H1 (cell line): ENCODE measurements at regions not wholly inside any gene's neighbourhood (a gene's known extent, or its start where the extent isn't known, plus 50 kb on each side); places are given as distances from the start of the nearest gene placed in this dataset.
A peak's percentile ranks its signal among the peaks of the same experiment; 100 is the strongest.

ENCODE experiments used
- CTCF ChIA-PET: fragments of 300-600 bp; sonication (Branson Sonifier 250); formaldehyde crosslinking; loops from one replicate; lab custom pipeline; 2021; ENCODE audit not compliant: partially characterized antibody; lab: Charles Lee
- POLR2A ChIA-PET: fragments of 300-600 bp; sonication (Branson Sonifier 250); formaldehyde crosslinking; loops from one replicate; lab custom pipeline; 2021; ENCODE audit warnings: inconsistent platforms; ENCODE audit not compliant: partially characterized antibody; lab: Charles Lee
- DNase-seq, 2 experiments: peaks; one replicate each; pipeline versions ENCODE4 v3.0.0 to v3.0.0-alpha.2; 2010 to 2022; ENCODE audit warnings: low spot score in 2 of 2, low read depth in 1 of 2, mixed read lengths in 1 of 2
- FAIRE-seq: peaks from 2 replicates; lab custom pipeline; 2011; peaks lifted over from hg19 to GRCh38; lab: Jason Lieb, UNC
- H2AFZ ChIP-seq: 2 replicates; pipeline ENCODE4 v1.8.1; 2012; ENCODE audit warnings: low read length, inconsistent platforms
- H2AK5ac ChIP-seq: 2 replicates; pipeline ENCODE4 v1.6.1; 2013; ENCODE audit warnings: low read depth, low read length
- H2BK120ac ChIP-seq: replicated peaks from 2 replicates; pipeline ENCODE3; 2013; ENCODE audit warnings: low read depth, low read length, inconsistent platforms
- H2BK12ac ChIP-seq: 2 replicates; pipeline ENCODE4 v1.6.1; 2013; ENCODE audit warnings: low read depth, low read length
- H2BK15ac ChIP-seq: 2 replicates; pipeline ENCODE4 v1.6.1; 2013; ENCODE audit warnings: low read length
- H2BK20ac ChIP-seq: 2 replicates; pipeline ENCODE4 v1.6.1; 2013; ENCODE audit warnings: low read length
- H2BK5ac ChIP-seq: 2 replicates; pipeline ENCODE4 v1.6.1; 2013; ENCODE audit warnings: low read depth, low read length
- H3K14ac ChIP-seq: 2 replicates; pipeline ENCODE4 v1.6.1; 2013; ENCODE audit warnings: inconsistent platforms; ENCODE audit not compliant: insufficient read length
- H3K18ac ChIP-seq: 2 replicates; pipeline ENCODE4 v1.6.1; 2013; ENCODE audit warnings: low read length; ENCODE audit errors: extremely low read depth
- H3K23ac ChIP-seq: 2 replicates; pipeline ENCODE4 v1.6.1; 2013; ENCODE audit warnings: inconsistent platforms; ENCODE audit not compliant: insufficient read length
- H3K23me2 ChIP-seq: 2 replicates; pipeline ENCODE4 v1.6.1; 2013; ENCODE audit warnings: low read depth, low read length
- H3K27ac ChIP-seq: 2 replicates; pipeline ENCODE4 v1.6.1; 2011; ENCODE audit warnings: low read depth, low read length, inconsistent platforms
- H3K27me3 ChIP-seq, 4 experiments: replicated peaks in 1 of 4; 1 replicate in 1 of 4; 2 replicates in 3 of 4; pipeline versions ENCODE4 v1.6.1 to v1.8.1; 2011 to 2013; ENCODE audit warnings: low read length in 3 of 4, mild to moderate bottlenecking in 3 of 4, inconsistent platforms in 2 of 4, mixed read lengths in 2 of 4, moderate library complexity in 1 of 4; ENCODE audit not compliant: control insufficient read depth in 3 of 4, insufficient read depth in 3 of 4; ENCODE audit errors: extremely low read depth in 1 of 4
- H3K36me3 ChIP-seq, 4 experiments: 2 replicates each; pipeline versions ENCODE4 v1.6.1 to v1.8.1; 2011 to 2013; ENCODE audit warnings: mild to moderate bottlenecking in 4 of 4, low read length in 3 of 4, moderate library complexity in 2 of 4, control low read depth in 1 of 4, inconsistent platforms in 1 of 4; ENCODE audit not compliant: insufficient read depth in 4 of 4, control insufficient read depth in 2 of 4
- H3K4ac ChIP-seq: replicated peaks from 2 replicates; pipeline ENCODE3; 2013; ENCODE audit warnings: low read length, low read depth, mixed read lengths, inconsistent platforms; ENCODE audit not compliant: insufficient read length
- H3K4me1 ChIP-seq, 4 experiments: replicated peaks in 1 of 4; 1 replicate in 1 of 4; 2 replicates in 3 of 4; pipeline versions ENCODE4 v1.6.1 to v1.8.1; 2011 to 2013; ENCODE audit warnings: low read length in 3 of 4, inconsistent platforms in 2 of 4, mixed read lengths in 1 of 4; ENCODE audit not compliant: insufficient read depth in 4 of 4, control insufficient read depth in 3 of 4
- H3K4me2 ChIP-seq, 2 experiments: 2 replicates each; pipeline versions ENCODE4 v1.6.1 to v1.8.1; 2011 to 2013; ENCODE audit warnings: low read depth in 2 of 2, low read length in 2 of 2, control low read depth in 1 of 2, inconsistent platforms in 1 of 2, mild to moderate bottlenecking in 1 of 2; ENCODE audit not compliant: insufficient read depth in 1 of 2
- H3K4me3 ChIP-seq, 4 experiments: fragments of 200-600, 300-600 bp in 1 of 4; sonication (generic), shearing (Covaris generic), sonication (Bioruptor Twin) in 1 of 4; 2 replicates each; pipeline versions ENCODE4 v1.5.1 to v1.8.1; 2011 to 2016; ENCODE audit warnings: low read length in 4 of 4, low read depth in 3 of 4, control low read depth in 2 of 4, inconsistent platforms in 2 of 4, mild to moderate bottlenecking in 2 of 4, mixed read lengths in 1 of 4, moderate library complexity in 1 of 4; ENCODE audit not compliant: insufficient read depth in 2 of 4; ENCODE audit errors: extremely low read depth in 1 of 4
- H3K56ac ChIP-seq: replicated peaks from 2 replicates; pipeline ENCODE3; 2013; ENCODE audit warnings: low read depth, mild to moderate bottlenecking, mixed read lengths, low read length, inconsistent platforms; ENCODE audit not compliant: insufficient read length
- H3K79me1 ChIP-seq: 2 replicates; pipeline ENCODE4 v1.6.1; 2013; ENCODE audit warnings: low read depth, low read length, control low read depth
- H3K79me2 ChIP-seq, 2 experiments: 2 replicates each; pipeline versions ENCODE4 v1.6.1 to v1.8.1; 2012 to 2013; ENCODE audit warnings: low read length in 2 of 2, mild to moderate bottlenecking in 2 of 2, inconsistent platforms in 1 of 2; ENCODE audit not compliant: insufficient read depth in 2 of 2, control insufficient read depth in 1 of 2
- H3K9ac ChIP-seq, 4 experiments: replicated peaks in 1 of 4; 1 replicate in 1 of 4; 2 replicates in 3 of 4; pipeline versions ENCODE4 v1.6.1 to v1.8.1; 2011 to 2013; ENCODE audit warnings: low read depth in 3 of 4, low read length in 3 of 4, control low read depth in 2 of 4, mild to moderate bottlenecking in 2 of 4, moderate library complexity in 2 of 4, inconsistent platforms in 1 of 4; ENCODE audit errors: extremely low read depth in 1 of 4
- H3K9me3 ChIP-seq, 2 experiments: 2 replicates each; pipeline versions ENCODE4 v1.6.1 to v1.8.1; 2012 to 2013; ENCODE audit warnings: mild to moderate bottlenecking in 2 of 2, moderate library complexity in 2 of 2, control low read depth in 1 of 2, inconsistent platforms in 1 of 2, low read depth in 1 of 2, low read length in 1 of 2, mixed read lengths in 1 of 2; ENCODE audit not compliant: insufficient read depth in 2 of 2
- H4K20me1 ChIP-seq, 2 experiments: replicated peaks in 1 of 2; 2 replicates each; pipeline versions ENCODE3 to v1.8.1; 2011 to 2013; ENCODE audit warnings: inconsistent platforms in 2 of 2, low read length in 2 of 2, mild to moderate bottlenecking in 1 of 2; ENCODE audit not compliant: insufficient read depth in 2 of 2, control insufficient read depth in 1 of 2
- H4K5ac ChIP-seq: 2 replicates; pipeline ENCODE4 v1.6.1; 2013; ENCODE audit warnings: low read length, low read depth, mixed read lengths, inconsistent platforms; ENCODE audit not compliant: insufficient read length
- H4K8ac ChIP-seq: 2 replicates; pipeline ENCODE4 v1.8.0; 2013; ENCODE audit warnings: mild to moderate bottlenecking, moderate library complexity, low read length, inconsistent platforms; ENCODE audit not compliant: insufficient read depth; ENCODE audit errors: extremely low read depth
- H4K91ac ChIP-seq: replicated peaks from 2 replicates; pipeline ENCODE3; 2013; ENCODE audit warnings: low read length, mixed read lengths, inconsistent platforms; ENCODE audit not compliant: insufficient read length
- SP2 ChIP-seq: IDR thresholded peaks from 2 replicates; pipeline ENCODE4 v1.6.1; 2012; ENCODE audit warnings: mild to moderate bottlenecking, low read length, inconsistent platforms
- SP4 ChIP-seq: IDR thresholded peaks from 2 replicates; pipeline ENCODE4 v1.6.1; 2012; ENCODE audit warnings: low read length, inconsistent platforms
- WGBS, 2 experiments: shearing (Covaris generic) in 1 of 2; methylation state at CpG; one replicate each; pipeline versions ENCODE4 v1.1.6 to v1.1.7; 2013 to 2015; ENCODE audit warnings: low lambda C conversion rate in 2 of 2, mixed read lengths in 2 of 2, inconsistent platforms in 1 of 2, low coverage in 1 of 2, missing lambda C conversion rate in 1 of 2; ENCODE audit not compliant: insufficient replicate concordance in 2 of 2, insufficient coverage in 1 of 2, insufficient read length in 1 of 2; ENCODE audit errors: extremely low coverage in 1 of 2, missing lambda C conversion rate in 1 of 2; 5-methylcytosine and 5-hydroxymethylcytosine counted together

DNA sequence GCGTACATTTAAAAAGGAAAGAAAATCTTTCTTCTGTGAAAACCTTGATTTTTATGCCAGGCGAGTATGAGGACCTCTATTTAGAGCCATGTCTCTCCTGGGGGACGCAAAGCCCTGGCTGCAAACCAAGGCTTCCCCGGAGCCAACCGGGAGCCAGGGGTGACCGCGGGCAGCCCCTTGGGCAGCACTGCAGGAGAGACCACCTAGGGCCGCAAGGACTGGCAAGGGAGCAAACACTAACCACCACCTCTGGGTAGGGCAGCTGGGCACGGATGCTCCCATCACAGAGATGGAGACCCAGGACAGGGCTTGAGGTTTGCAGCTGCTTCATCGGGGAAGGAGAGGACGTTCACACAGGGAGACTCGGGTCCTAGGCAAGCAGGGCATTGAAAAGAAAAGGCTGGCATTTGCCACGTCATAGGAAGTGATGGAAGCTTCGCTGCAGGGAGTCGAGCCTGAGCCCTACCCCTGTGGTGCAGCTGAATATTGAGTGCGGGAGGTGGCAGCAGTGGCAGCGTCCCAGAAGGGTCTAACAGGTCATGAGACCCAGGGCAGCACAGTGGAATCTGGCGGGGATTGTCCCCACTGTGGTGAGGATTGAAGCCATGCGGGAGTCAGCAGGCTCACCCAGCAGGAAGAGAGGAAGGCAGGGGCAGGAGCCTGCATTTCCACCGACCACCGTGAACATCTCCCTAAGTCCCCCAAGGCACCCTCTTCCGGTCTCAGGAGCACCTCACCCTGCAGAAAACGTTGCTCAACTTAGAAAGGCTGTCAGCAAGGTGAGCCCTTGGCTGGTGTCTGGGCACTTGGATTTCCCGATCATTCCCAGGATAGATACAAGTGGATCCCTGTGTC lies 156.2 kb upstream of the CST7 start:
- no peak overlapping the region for H4K91ac ChIP-seq
- no peak overlapping the region for H3K4me2 ChIP-seq
- no peak overlapping the region for H2BK20ac ChIP-seq
- no peaks in the 10 kb centered on the region for H3K9me3 ChIP-seq
- WGBS, 2 experiments: 88% methylated on average over 20 of the region's 24 CpGs; no CpG with 5 or more reads in 1 of the 2 experiments
- no peak overlapping the region for H3K9ac ChIP-seq
- no peak overlapping the region for H2BK15ac ChIP-seq
- TF ChIP-seq SP4: no peak
- no peak for TF ChIP-seq SP2
- H3K36me3 ChIP-seq: no peaks in the 10 kb centered on the region
- ChIA-PET CTCF (interaction anchor here (0.9 to 3.2 kb wide), 3 partner anchors 9 to 138 kb away, joined by 3 to 16 read pairs (median 12); no protein-coding TSS in a partner anchor), POLR2A (no interaction called here)
- no peak overlapping the region for H2BK12ac ChIP-seq
- no peak overlapping the region for H3K56ac ChIP-seq
- no peaks in the 10 kb centered on the region for H3K79me2 ChIP-seq
- H3K79me1 ChIP-seq: no peaks in the 10 kb centered on the region
- H3K23ac ChIP-seq: no peak overlapping the region
- no peak overlapping the region for H2AFZ ChIP-seq
- H4K8ac ChIP-seq: peak overlapping the region; percentile 73; the same call in 1 of the 2 replicates
- peaks cover 0 to 9% (median 5%) of the 10 kb centered on the region in 4 experiments; a peak in 3 of 7 replicates for H3K4me1 ChIP-seq
- H2AK5ac ChIP-seq: no peak overlapping the region
- DNase-seq (no peak), FAIRE-seq (no peak)
- H2BK120ac ChIP-seq: no peak overlapping the region
- H2BK5ac ChIP-seq: no peak overlapping the region
- no peaks in the 10 kb centered on the region for H4K20me1 ChIP-seq
- no peak overlapping the region for H4K5ac ChIP-seq
- no peaks in the 10 kb centered on the region for H3K27me3 ChIP-seq
- H3K18ac ChIP-seq: no peak overlapping the region
- 0 out of 2 replicates have a peak, but pooled peaks cover 1% of the 10 kb centered on the region for H3K23me2 ChIP-seq
- H3K4ac ChIP-seq: no peak overlapping the region
- no peak overlapping the region for H3K27ac ChIP-seq
- H3K4me3 ChIP-seq: no peak overlapping the region
- H3K14ac ChIP-seq: no peak overlapping the region
